ENCODE measurements at regions not wholly inside any gene's neighbourhood (a gene's known extent, or its start where the extent isn't known, plus 50 kb on each side); places are given as distances from the start of the nearest gene placed in this dataset.

DNA sequence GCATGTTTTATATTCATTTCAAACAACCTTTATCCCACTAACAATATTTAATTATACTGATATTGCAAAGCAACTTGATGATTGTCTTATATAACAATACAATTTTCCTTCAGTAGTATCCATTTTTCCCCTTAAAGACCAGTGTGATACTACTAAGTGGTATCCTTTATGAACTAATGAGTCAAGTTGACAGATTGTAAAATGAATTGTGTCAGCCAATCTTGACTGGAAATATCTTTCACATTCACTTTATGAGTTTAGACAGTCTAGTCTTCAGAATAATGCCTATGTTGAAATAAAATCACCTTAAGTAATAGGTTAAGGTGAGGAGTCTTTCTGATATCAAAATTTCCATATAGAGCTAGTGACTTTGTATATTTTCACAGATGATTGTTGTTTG is 950.0 kb upstream of the CELF2 start:
- TF ChIP-seq, protein P1, sequence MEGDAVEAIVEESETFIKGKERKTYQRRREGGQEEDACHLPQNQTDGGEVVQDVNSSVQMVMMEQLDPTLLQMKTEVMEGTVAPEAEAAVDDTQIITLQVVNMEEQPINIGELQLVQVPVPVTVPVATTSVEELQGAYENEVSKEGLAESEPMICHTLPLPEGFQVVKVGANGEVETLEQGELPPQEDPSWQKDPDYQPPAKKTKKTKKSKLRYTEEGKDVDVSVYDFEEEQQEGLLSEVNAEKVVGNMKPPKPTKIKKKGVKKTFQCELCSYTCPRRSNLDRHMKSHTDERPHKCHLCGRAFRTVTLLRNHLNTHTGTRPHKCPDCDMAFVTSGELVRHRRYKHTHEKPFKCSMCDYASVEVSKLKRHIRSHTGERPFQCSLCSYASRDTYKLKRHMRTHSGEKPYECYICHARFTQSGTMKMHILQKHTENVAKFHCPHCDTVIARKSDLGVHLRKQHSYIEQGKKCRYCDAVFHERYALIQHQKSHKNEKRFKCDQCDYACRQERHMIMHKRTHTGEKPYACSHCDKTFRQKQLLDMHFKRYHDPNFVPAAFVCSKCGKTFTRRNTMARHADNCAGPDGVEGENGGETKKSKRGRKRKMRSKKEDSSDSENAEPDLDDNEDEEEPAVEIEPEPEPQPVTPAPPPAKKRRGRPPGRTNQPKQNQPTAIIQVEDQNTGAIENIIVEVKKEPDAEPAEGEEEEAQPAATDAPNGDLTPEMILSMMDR (IDR thresholded peaks at IDR 0.05 in 2 of 3, conservative IDR thresholded peaks at IDR 0.05 in 1 of 3; ENCODE audit: control insufficient read depth in 2 of 3, extremely low read depth in 1 of 3, insufficient read depth in 1 of 3, low read depth in 3 of 3, low read length in 3 of 3): no peak
- TF ChIP-seq MXI1 (IDR thresholded peaks at IDR 0.05; ENCODE audit: low read depth, low read length) (no peak), NFYB (IDR thresholded peaks at IDR 0.05; ENCODE audit: insufficient read depth, low read depth, low read length) (no peak), HCFC1 (IDR thresholded peaks at IDR 0.05; ENCODE audit: low read length) (no peak)
